Liver (tissue), 7 donors: ENCODE measurements at regions not wholly inside any gene's neighbourhood (a gene's known extent, or its start where the extent isn't known, plus 50 kb on each side); places are given as distances from the start of the nearest gene placed in this dataset.

Experiments
- DNase-seq: peaks from one replicate; pipeline ENCODE4 v3.0.0-alpha.2; 2017; ENCODE audit warnings: low spot score
- H3K27ac ChIP-seq, 2 donors: one replicate each; pipeline ENCODE4 v1.7.0; 2013; ENCODE audit warnings: inconsistent platforms in 2 of 2, low read length in 2 of 2, control low read depth in 1 of 2, low read depth in 1 of 2, mild to moderate bottlenecking in 1 of 2
- H3K27me3 ChIP-seq, 4 donors: one replicate each; pipeline versions ENCODE4 v1.6.1 to v1.7.0; 2013; ENCODE audit warnings: low read length in 3 of 4, inconsistent platforms in 1 of 4, mild to moderate bottlenecking in 1 of 4, moderate library complexity in 1 of 4; ENCODE audit not compliant: control insufficient read depth in 4 of 4, insufficient read depth in 4 of 4
- H3K36me3 ChIP-seq, 4 donors: one replicate each; pipeline versions ENCODE4 v1.6.1 to v1.7.0; 2013; ENCODE audit warnings: low read length in 3 of 4, mild to moderate bottlenecking in 3 of 4, low read depth in 1 of 4, moderate library complexity in 1 of 4; ENCODE audit not compliant: control insufficient read depth in 4 of 4, insufficient read depth in 3 of 4
- H3K4me1 ChIP-seq, 4 donors: one replicate each; pipeline versions ENCODE4 v1.6.1 to v1.7.0; 2013; ENCODE audit warnings: low read length in 3 of 4, mild to moderate bottlenecking in 3 of 4, moderate library complexity in 1 of 4; ENCODE audit not compliant: control insufficient read depth in 4 of 4, insufficient read depth in 4 of 4
- H3K4me3 ChIP-seq, 3 donors: one replicate each; pipeline versions ENCODE4 v1.6.1 to v1.7.0; 2013; ENCODE audit warnings: low read length in 3 of 3, control low read depth in 1 of 3, low read depth in 1 of 3, mild to moderate bottlenecking in 1 of 3
- H3K9ac ChIP-seq, 2 donors: one replicate each; pipeline ENCODE4 v1.7.0; 2013; ENCODE audit warnings: low read length in 2 of 2, mild to moderate bottlenecking in 2 of 2, moderate library complexity in 2 of 2, control low read depth in 1 of 2, low read depth in 1 of 2
- H3K9me3 ChIP-seq, 4 donors: one replicate each; pipeline versions ENCODE4 v1.6.1 to v1.7.0; 2013; ENCODE audit warnings: low read length in 3 of 4; ENCODE audit not compliant: control insufficient read depth in 4 of 4
- EGR1 ChIP-seq, 2 donors: IDR thresholded peaks; 2 replicates each; pipeline ENCODE4 v1.6.1; 2016 to 2018; ENCODE audit warnings: antibody characterized with exemption in 2 of 2, low read depth in 2 of 2
- FOXA1 ChIP-seq: IDR thresholded peaks from 2 replicates; pipeline ENCODE4 v1.6.1; 2016; ENCODE audit warnings: antibody characterized with exemption
- FOXA2 ChIP-seq: IDR thresholded peaks from 2 replicates; pipeline ENCODE4 v1.6.1; 2016; ENCODE audit warnings: antibody characterized with exemption
- HNF4A ChIP-seq, 2 donors: conservative IDR thresholded peaks; 2 replicates each; pipeline ENCODE4 v1.6.1; 2016; ENCODE audit warnings: antibody characterized with exemption in 2 of 2, mild to moderate bottlenecking in 2 of 2
- HNF4G ChIP-seq: IDR thresholded peaks from 2 replicates; pipeline ENCODE4 v1.6.1; 2016; ENCODE audit warnings: antibody characterized with exemption
- NR2F2 ChIP-seq: IDR thresholded peaks from 2 replicates; pipeline ENCODE4 v1.6.1; 2016; ENCODE audit warnings: antibody characterized with exemption
- RAD21 ChIP-seq, 2 donors: IDR thresholded peaks; 2 replicates each; pipeline ENCODE4 v1.6.1; 2016; ENCODE audit warnings: antibody characterized with exemption in 2 of 2, mild to moderate bottlenecking in 2 of 2
- RXRA ChIP-seq, 2 donors: IDR thresholded peaks; 2 replicates each; pipeline ENCODE4 v1.6.1; 2017 to 2018; ENCODE audit warnings: antibody characterized with exemption in 2 of 2, mild to moderate bottlenecking in 1 of 2
- SP1 ChIP-seq: IDR thresholded peaks from 2 replicates; pipeline ENCODE4 v1.6.1; 2018; ENCODE audit warnings: antibody characterized with exemption, mild to moderate bottlenecking
- TAF1 ChIP-seq: conservative IDR thresholded peaks from 2 replicates; pipeline ENCODE4 v1.6.1; 2016; ENCODE audit warnings: antibody characterized with exemption, mild to moderate bottlenecking
- YY1 ChIP-seq: IDR thresholded peaks from 2 replicates; pipeline ENCODE4 v1.6.1; 2016; ENCODE audit warnings: antibody characterized with exemption, mild to moderate bottlenecking
- WGBS: extraction: QIAGEN DNeasy Blood & Tissue Kit; methylation state at CpG from one replicate; pipeline ENCODE4 v1.1.7; 2013; 5-methylcytosine and 5-hydroxymethylcytosine counted together
- TF ChIP-seq, protein P1 (sequence below): IDR thresholded peaks from 2 replicates; pipeline ENCODE4 v1.6.1; 2016; ENCODE audit warnings: antibody characterized with exemption
- TF ChIP-seq, protein P2 (sequence below): IDR thresholded peaks from 2 replicates; pipeline ENCODE4 v1.6.1; 2016; ENCODE audit warnings: antibody characterized with exemption, mild to moderate bottlenecking
- TF ChIP-seq, protein P3 (sequence below): IDR thresholded peaks from 2 replicates; pipeline ENCODE4 v1.6.1; 2016; ENCODE audit warnings: antibody characterized with exemption
- donor health status: healthy.
- donor health status: healthy.
- donor health status: healthy.
- donor health status: healthy.

DNA sequence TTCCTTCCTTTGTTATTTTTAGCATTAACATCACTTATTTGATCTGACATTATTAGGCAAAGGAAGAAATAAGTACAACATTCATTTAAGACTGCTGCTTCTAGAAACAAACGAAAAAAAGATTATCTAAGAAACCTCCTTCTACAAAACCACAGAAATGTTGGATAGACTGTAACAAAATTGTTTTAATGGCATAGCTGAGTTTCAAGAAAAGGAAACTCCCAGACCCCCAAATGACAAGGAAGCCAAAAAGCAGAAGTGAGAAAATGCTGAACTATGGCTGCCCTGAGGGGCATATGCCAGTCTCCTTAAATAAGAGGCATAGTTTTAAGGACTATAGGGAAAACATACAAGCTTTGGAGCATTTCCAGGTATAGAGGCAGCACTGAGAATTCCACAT is 1431.6 kb upstream of the TENM3 start:
- Histone ChIP-seq H3K4me1 (no peaks in the 10 kb centered on the region), H3K27ac (no peak overlapping the region), H3K36me3 (no peaks in the 10 kb centered on the region), H3K9me3 (no peaks in the 10 kb centered on the region), H3K4me3 (no peak overlapping the region), H3K27me3 (no peaks in the 10 kb centered on the region), H3K9ac (no peak overlapping the region)
- TF ChIP-seq TAF1 (no peak), RAD21 (IDR thresholded peaks at IDR 0.05) (no peak), HNF4A (conservative IDR thresholded peaks at IDR 0.05) (no peak), NR2F2 (no peak), SP1 (no peak), FOXA1 (no peak), HNF4G (no peak)
- TF ChIP-seq, protein P1, sequence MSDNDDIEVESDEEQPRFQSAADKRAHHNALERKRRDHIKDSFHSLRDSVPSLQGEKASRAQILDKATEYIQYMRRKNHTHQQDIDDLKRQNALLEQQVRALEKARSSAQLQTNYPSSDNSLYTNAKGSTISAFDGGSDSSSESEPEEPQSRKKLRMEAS, result no peak
- DNase-seq, result no peak
- WGBS, result 0% methylated on average over 1 of the region's 1 CpG

DNA sequence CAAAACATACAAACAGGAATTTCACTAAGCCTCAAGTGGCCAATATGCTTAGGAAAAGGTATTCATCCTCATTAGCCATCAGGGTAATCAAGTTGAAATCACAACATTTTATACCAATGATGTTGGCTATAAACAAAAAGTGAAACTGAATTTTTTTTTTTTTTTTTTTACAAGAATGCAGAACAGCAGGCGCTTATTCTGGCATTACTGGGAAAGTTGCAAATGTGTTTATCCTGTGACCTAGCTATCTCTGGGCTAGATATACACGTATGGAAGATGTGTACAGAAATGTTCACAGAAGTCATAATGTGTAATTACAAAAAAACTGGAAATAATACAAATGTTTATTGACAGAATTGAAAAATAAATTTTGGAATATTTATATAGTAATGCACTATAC is 1430.4 kb upstream of the TENM3 start:
- Histone ChIP-seq H3K27ac (no peak overlapping the region), H3K4me1 (no peaks in the 10 kb centered on the region), H3K9ac (no peak overlapping the region), H3K4me3 (no peak overlapping the region), H3K9me3 (no peaks in the 10 kb centered on the region), H3K27me3 (no peaks in the 10 kb centered on the region), H3K36me3 (no peaks in the 10 kb centered on the region)
- TF ChIP-seq, protein P2, sequence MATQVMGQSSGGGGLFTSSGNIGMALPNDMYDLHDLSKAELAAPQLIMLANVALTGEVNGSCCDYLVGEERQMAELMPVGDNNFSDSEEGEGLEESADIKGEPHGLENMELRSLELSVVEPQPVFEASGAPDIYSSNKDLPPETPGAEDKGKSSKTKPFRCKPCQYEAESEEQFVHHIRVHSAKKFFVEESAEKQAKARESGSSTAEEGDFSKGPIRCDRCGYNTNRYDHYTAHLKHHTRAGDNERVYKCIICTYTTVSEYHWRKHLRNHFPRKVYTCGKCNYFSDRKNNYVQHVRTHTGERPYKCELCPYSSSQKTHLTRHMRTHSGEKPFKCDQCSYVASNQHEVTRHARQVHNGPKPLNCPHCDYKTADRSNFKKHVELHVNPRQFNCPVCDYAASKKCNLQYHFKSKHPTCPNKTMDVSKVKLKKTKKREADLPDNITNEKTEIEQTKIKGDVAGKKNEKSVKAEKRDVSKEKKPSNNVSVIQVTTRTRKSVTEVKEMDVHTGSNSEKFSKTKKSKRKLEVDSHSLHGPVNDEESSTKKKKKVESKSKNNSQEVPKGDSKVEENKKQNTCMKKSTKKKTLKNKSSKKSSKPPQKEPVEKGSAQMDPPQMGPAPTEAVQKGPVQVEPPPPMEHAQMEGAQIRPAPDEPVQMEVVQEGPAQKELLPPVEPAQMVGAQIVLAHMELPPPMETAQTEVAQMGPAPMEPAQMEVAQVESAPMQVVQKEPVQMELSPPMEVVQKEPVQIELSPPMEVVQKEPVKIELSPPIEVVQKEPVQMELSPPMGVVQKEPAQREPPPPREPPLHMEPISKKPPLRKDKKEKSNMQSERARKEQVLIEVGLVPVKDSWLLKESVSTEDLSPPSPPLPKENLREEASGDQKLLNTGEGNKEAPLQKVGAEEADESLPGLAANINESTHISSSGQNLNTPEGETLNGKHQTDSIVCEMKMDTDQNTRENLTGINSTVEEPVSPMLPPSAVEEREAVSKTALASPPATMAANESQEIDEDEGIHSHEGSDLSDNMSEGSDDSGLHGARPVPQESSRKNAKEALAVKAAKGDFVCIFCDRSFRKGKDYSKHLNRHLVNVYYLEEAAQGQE, result no peak
- TF ChIP-seq YY1, result no peak
- no peak for TF ChIP-seq EGR1 (IDR thresholded peaks at IDR 0.05; ENCODE audit: low read depth in 2 of 2)
- no peak for TF ChIP-seq HNF4G
- WGBS, result 55% methylated on average over 2 of the region's 2 CpGs
- no peak for DNase-seq

DNA sequence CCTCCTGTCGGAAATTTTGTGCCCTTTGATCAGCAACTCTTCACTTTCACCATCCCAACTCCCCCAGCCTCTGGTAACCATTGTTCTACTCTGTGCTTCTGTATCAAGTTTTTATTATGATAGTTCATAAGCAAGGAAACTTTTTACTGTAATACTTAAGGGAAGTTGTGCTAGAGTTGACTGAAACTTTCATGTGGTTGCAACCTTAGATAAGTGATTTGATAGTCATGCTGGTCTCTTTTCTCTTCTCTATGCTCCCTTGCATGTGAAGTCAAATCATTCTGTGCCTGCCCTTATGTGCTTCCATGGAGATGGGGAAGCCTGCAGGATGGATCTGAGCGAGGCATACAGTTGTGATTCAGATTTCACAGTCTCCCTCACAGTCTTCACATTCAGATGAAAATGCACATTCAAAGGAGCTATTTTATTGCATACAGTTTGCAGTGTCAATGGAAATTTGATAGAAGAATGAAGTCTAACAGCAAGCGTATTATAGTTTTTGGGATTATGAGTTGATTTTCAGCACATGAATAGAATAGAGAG is 1428.3 kb upstream of the TENM3 start:
- H3K9ac ChIP-seq, result no peak overlapping the region
- 70% methylated on average over 3 of the region's 3 CpGs for WGBS
- no peak overlapping the region for H3K4me3 ChIP-seq
- no peaks in the 10 kb centered on the region for H3K36me3 ChIP-seq
- no peak for DNase-seq
- H3K27me3 ChIP-seq, result no peaks in the 10 kb centered on the region
- no peaks in the 10 kb centered on the region for H3K4me1 ChIP-seq
- TF ChIP-seq SP1 (no peak), NR2F2 (no peak), RXRA (IDR thresholded peaks at IDR 0.05) (no peak), FOXA2 (no peak), FOXA1 (no peak), RAD21 (IDR thresholded peaks at IDR 0.05) (no peak), HNF4G (no peak)
- TF ChIP-seq, protein P2, result no peak
- TF ChIP-seq, protein P1, result no peak
- TF ChIP-seq, protein P3, sequence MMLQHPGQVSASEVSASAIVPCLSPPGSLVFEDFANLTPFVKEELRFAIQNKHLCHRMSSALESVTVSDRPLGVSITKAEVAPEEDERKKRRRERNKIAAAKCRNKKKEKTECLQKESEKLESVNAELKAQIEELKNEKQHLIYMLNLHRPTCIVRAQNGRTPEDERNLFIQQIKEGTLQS, result no peak
- H3K27ac ChIP-seq, result no peak overlapping the region
- no peaks in the 10 kb centered on the region for H3K9me3 ChIP-seq
